ENCODE measurements at regions not wholly inside any gene's neighbourhood (a gene's known extent, or its start where the extent isn't known, plus 50 kb on each side); places are given as distances from the start of the nearest gene placed in this dataset.

GRCh38 chr7:12949060-12949931 is 261.9 kb downstream of the ARL4A start:
- DNase-seq: no peak

GRCh38 chr7:12951397-12951801 is 264.0 kb downstream of the ARL4A start:
- no peak for DNase-seq

- DNase-seq: no peak
Measured at GRCh38 chr7:12954380-12955033, 267.1 kb downstream of the ARL4A start.

GRCh38 chr7:12957487-12957886 is 270.1 kb downstream of the ARL4A start:
- no peak for DNase-seq

- no peak for DNase-seq
Measured at GRCh38 chr7:12961910-12962480, 274.6 kb downstream of the ARL4A start.

- no peak for DNase-seq
Measured at GRCh38 chr7:12963435-12963834, 276.0 kb downstream of the ARL4A start.

- DNase-seq: no peak
Measured at GRCh38 chr7:12964836-12965235, 277.4 kb downstream of the ARL4A start.

GRCh38 chr7:12965767-12966166 is 278.3 kb downstream of the ARL4A start:
- no peak for DNase-seq

- no peak for DNase-seq
Measured at GRCh38 chr7:12967322-12967721, 279.9 kb downstream of the ARL4A start.

GRCh38 chr7:12968836-12969422 is 281.5 kb downstream of the ARL4A start:
- DNase-seq: no peak

- no peak for DNase-seq
Measured at GRCh38 chr7:12970626-12971025, 283.2 kb downstream of the ARL4A start.

GRCh38 chr7:12974451-12975166 is 287.2 kb downstream of the ARL4A start:
- no peak for DNase-seq

- DNase-seq: no peak
Measured at GRCh38 chr7:12975412-12975811, 288.0 kb downstream of the ARL4A start.

- no peak for DNase-seq
Measured at GRCh38 chr7:12979181-12979580, 291.7 kb downstream of the ARL4A start.

GRCh38 chr7:12982178-12982577 is 294.7 kb downstream of the ARL4A start:
- no peak for DNase-seq

GRCh38 chr7:12984117-12984516 is 296.7 kb downstream of the ARL4A start:
- DNase-seq: no peak

GRCh38 chr7:12985228-12985627 is 297.8 kb downstream of the ARL4A start:
- no peak for DNase-seq

GRCh38 chr7:12985752-12986151 is 298.3 kb downstream of the ARL4A start:
- DNase-seq: no peak

GRCh38 chr7:12987238-12987637 is 299.8 kb downstream of the ARL4A start:
- no peak for DNase-seq

GRCh38 chr7:12990440-12990839 is 303.0 kb downstream of the ARL4A start:
- no peak for DNase-seq

GRCh38 chr7:12993025-12993424 is 305.6 kb downstream of the ARL4A start:
- DNase-seq: no peak

GRCh38 chr7:12995912-12996469 is 308.6 kb downstream of the ARL4A start:
- no peak for DNase-seq

GRCh38 chr7:13007331-13007730 is 319.9 kb downstream of the ARL4A start:
- no peak for DNase-seq

Measured in T-helper 1 cell (primary cell).